Subcutaneous abdominal adipose tissue (tissue), 5 donors: ENCODE measurements at regions not wholly inside any gene's neighbourhood (a gene's known extent, or its start where the extent isn't known, plus 50 kb on each side); places are given as distances from the start of the nearest gene placed in this dataset.

Experiments
- H3K27ac ChIP-seq: one replicate; pipeline ENCODE4 v1.7.0; 2013; ENCODE audit warnings: low read depth, mild to moderate bottlenecking, inconsistent platforms, low read length, moderate library complexity
- H3K27me3 ChIP-seq, 5 donors: one replicate each; pipeline ENCODE4 v1.7.0; 2013; ENCODE audit warnings: low read length in 5 of 5, inconsistent platforms in 1 of 5; ENCODE audit not compliant: control insufficient read depth in 5 of 5, insufficient read depth in 4 of 5
- H3K36me3 ChIP-seq, 5 donors: one replicate each; pipeline ENCODE4 v1.7.0; 2013; ENCODE audit warnings: low read length in 5 of 5; ENCODE audit not compliant: control insufficient read depth in 5 of 5, insufficient read depth in 5 of 5
- H3K4me1 ChIP-seq, 5 donors: one replicate each; pipeline ENCODE4 v1.7.0; 2013; ENCODE audit warnings: low read length in 5 of 5, mild to moderate bottlenecking in 3 of 5, moderate library complexity in 1 of 5; ENCODE audit not compliant: control insufficient read depth in 5 of 5, insufficient read depth in 5 of 5
- H3K4me3 ChIP-seq, 5 donors: one replicate each; pipeline ENCODE4 v1.7.0; 2013; ENCODE audit warnings: low read length in 5 of 5, low read depth in 1 of 5
- H3K9ac ChIP-seq, 5 donors: one replicate each; pipeline ENCODE4 v1.7.0; 2013; ENCODE audit warnings: low read length in 5 of 5, mild to moderate bottlenecking in 4 of 5, moderate library complexity in 3 of 5
- H3K9me3 ChIP-seq, 5 donors: one replicate each; pipeline ENCODE4 v1.7.0; 2013; ENCODE audit warnings: low read length in 5 of 5; ENCODE audit not compliant: control insufficient read depth in 5 of 5
- donor health status: healthy.
- donor health status: healthy.
- donor health status: healthy.
- donor health status: healthy.
- donor health status: healthy.

DNA sequence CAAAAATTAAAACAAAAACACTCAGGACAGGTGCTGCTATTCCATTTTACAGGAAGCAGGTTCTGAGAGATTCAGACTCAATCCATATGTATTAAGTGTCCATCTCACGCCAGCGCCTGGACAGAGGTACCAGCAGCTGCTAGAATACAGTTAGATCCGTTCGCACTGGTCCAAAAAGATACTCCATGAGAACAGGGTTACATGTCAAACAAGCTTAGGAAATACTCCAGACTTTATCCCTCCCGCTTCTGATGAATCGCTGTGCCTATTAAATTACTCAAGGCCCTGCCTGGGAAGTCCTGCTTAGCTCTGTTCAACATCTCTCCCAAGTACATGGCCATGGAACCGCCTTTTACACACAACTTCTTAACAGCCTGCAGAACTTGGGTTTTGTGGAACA is 50.2 kb upstream of the SLC35C1 start:
- Histone ChIP-seq H3K9ac (no peak overlapping the region), H3K27me3 (peaks cover 17 to 41% (median 30%) of the 10 kb centered on the region in 5 donors), H3K27ac (no peak overlapping the region), H3K36me3 (no peaks in the 10 kb centered on the region), H3K4me1 (no peaks in the 10 kb centered on the region), H3K4me3 (no peak overlapping the region), H3K9me3 (no peaks in the 10 kb centered on the region)

DNA sequence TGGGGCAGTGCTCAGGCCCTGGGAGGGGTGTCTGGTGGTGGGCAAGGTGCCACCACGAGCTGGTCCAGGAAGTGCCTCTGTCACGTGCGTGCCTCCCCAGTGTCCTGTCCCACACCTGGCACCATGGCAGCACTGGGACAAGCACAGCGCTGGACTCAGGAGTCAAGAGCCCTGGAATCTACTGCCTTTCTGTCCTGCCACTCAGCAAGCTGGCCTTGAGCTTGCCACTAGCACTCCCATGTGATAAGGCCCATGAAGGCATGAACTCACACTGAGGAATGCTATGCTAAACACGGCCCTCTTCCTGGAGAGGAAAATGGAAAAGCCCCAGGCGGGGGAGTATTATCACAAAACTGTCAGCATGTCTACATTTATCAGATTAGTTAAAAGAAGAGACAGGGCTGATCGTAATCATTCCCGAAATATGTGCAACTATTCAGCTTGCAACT is 50.7 kb upstream of the SLC35C1 start:
- no peak overlapping the region for H3K9ac ChIP-seq

DNA sequence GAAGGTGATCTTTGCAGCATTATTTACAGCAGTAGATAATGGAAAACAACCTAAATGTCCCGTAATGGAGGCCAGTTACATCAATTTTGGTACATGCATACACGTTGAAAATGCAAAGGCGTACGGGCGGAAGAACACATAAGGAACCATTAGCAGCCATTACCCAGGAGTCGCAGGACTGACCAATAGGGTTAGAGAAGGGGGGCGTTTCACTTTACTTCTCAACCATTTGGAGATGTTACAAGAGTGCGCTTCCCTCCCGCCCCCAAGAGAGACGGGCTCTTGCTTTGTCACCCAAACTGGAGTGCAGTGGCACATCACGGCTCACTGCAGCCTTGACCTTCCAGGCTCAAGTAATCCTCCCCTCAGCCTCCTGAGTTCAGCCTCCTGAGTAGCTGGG is 52.8 kb upstream of the SLC35C1 start:
- Histone ChIP-seq H3K27ac (no peak overlapping the region), H3K9ac (no peak overlapping the region), H3K27me3 (peaks cover 17 to 41% (median 30%) of the 10 kb centered on the region in 5 donors), H3K9me3 (no peaks in the 10 kb centered on the region), H3K4me1 (no peaks in the 10 kb centered on the region), H3K36me3 (no peaks in the 10 kb centered on the region), H3K4me3 (no peak overlapping the region)

More for the DNA sequence above, 50.7 kb upstream of the SLC35C1 start:
- H3K4me3 ChIP-seq, result no peak overlapping the region
- no peaks in the 10 kb centered on the region for H3K9me3 ChIP-seq
- H3K27me3 ChIP-seq, result peaks cover 17 to 41% (median 30%) of the 10 kb centered on the region in 5 donors
- H3K4me1 ChIP-seq, result no peaks in the 10 kb centered on the region
- no peak overlapping the region for H3K27ac ChIP-seq
- H3K36me3 ChIP-seq, result no peaks in the 10 kb centered on the region

DNA sequence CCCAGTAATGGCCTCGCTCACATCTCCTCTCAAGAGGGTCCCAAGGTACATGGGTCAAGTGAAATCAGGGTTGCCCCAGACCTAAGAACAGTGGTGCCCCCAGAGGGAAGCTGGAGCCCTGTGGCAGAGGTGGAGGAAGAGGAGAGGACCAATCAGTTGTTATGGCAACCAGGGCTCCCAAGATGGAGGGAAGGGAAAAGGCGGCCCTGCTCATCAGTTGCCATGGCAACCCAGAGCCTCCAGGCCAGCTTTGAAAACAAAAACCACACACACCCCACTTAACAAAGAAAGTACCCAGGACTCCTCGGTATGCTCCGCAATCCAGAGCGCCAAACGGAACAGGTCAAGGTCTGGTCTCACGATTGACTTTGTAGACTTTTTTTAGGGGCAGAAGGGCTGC is 53.5 kb upstream of the SLC35C1 start:
- H3K4me1 ChIP-seq, result no peaks in the 10 kb centered on the region

DNA sequence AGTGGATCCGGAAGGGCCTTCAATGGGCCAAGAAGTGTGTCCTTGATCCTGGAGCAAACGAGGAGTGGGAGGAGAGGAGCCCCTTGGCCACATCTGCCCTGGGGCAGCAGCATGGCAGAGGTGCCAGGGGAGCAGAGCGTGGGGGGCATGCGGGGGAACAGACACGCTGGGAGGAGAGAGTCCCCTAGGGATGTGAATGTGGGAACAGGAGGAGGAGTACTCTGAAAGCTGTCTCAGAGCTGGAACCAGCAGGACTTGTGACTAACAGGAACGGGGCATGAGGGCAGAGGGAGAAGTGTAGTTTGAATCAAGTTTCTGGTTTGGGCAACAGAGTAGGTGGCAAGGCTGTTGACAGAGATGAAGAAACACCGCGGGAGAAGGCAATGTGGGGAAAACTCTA is 54.5 kb upstream of the SLC35C1 start:
- no peak overlapping the region for H3K27ac ChIP-seq
- no peaks in the 10 kb centered on the region for H3K9me3 ChIP-seq
- no peaks in the 10 kb centered on the region for H3K4me1 ChIP-seq
- H3K9ac ChIP-seq, result no peak overlapping the region
- H3K4me3 ChIP-seq, result no peak overlapping the region
- H3K27me3 ChIP-seq, result peaks cover 12 to 30% (median 20%) of the 10 kb centered on the region in 5 donors
- no peaks in the 10 kb centered on the region for H3K36me3 ChIP-seq

More for the DNA sequence above, 53.5 kb upstream of the SLC35C1 start:
- peaks cover 17 to 40% (median 30%) of the 10 kb centered on the region in 5 donors for H3K27me3 ChIP-seq
- H3K4me3 ChIP-seq, result no peak overlapping the region
- H3K9ac ChIP-seq, result no peak overlapping the region
- H3K36me3 ChIP-seq, result no peaks in the 10 kb centered on the region
- H3K27ac ChIP-seq, result no peak overlapping the region
- no peaks in the 10 kb centered on the region for H3K9me3 ChIP-seq

DNA sequence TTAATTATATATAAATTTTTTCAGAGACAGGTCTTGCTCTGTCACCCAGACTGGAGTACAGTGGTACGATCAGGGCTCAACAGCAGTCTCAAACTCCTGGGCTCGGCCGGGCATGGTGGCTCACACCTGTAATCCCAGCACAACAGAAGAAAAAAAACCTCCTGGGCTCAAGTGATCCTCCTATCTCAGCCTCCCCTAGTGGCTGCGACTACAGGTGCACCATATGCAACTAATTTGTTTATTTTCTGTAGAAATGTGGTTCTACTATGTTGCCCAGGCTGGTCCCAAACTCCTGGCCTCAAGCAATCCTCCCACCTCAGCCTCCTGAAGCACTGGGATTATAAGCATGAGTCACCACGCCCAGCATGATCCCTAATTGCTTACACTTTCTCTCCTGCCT is 56.1 kb upstream of the SLC35C1 start:
- Histone ChIP-seq H3K27me3 (peaks cover 7 to 21% (median 10%) of the 10 kb centered on the region in 5 donors), H3K36me3 (no peaks in the 10 kb centered on the region), H3K9ac (no peak overlapping the region), H3K4me3 (no peak overlapping the region), H3K27ac (no peak overlapping the region), H3K9me3 (no peaks in the 10 kb centered on the region), H3K4me1 (no peaks in the 10 kb centered on the region)

DNA sequence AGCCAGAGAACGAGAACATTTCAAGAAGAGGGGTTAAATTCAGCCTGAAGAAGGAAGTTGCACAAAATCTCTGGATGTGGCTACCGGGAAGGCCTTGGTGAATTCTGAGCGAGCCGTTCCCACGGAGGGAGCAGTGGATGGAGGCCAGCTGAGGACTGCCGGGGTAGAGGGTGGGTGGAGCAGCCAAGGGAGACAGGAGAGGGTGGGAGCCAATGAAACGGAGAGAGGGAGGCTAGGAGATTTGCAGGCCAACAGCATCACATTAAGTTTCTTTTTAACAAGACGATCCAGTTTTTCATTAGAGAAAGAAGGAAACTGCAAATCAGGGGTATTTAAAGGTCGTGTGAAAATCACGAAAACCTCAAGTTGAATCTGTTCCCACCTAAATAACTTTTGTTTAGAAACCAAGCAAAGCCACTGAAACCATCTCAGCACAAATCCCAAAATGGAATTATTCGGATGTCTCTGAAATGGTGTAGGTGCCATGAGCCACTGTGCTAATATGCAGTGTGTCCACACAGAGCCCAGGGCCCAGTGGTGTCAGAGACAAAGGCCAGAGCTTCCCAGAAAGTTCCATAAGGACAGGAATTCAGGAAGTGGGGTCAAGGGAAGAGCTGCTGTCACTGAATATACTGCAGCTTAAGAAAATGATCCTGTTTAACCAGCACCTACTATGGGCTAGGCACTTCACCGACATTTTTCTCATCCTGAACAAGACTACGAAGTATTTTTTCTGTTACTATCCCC is 59.7 kb upstream of the SLC35C1 start:
- H3K9me3 ChIP-seq, result no peaks in the 10 kb centered on the region
- H3K27me3 ChIP-seq, result peaks cover 0 to 2% (median 1%) of the 10 kb centered on the region in 5 donors
- no peak overlapping the region for H3K4me3 ChIP-seq
- no peak overlapping the region for H3K27ac ChIP-seq
- H3K36me3 ChIP-seq, result no peaks in the 10 kb centered on the region
- H3K9ac ChIP-seq, result peak overlapping the region in 1 of 5 donors; percentile 26
- no peaks in the 10 kb centered on the region for H3K4me1 ChIP-seq

DNA sequence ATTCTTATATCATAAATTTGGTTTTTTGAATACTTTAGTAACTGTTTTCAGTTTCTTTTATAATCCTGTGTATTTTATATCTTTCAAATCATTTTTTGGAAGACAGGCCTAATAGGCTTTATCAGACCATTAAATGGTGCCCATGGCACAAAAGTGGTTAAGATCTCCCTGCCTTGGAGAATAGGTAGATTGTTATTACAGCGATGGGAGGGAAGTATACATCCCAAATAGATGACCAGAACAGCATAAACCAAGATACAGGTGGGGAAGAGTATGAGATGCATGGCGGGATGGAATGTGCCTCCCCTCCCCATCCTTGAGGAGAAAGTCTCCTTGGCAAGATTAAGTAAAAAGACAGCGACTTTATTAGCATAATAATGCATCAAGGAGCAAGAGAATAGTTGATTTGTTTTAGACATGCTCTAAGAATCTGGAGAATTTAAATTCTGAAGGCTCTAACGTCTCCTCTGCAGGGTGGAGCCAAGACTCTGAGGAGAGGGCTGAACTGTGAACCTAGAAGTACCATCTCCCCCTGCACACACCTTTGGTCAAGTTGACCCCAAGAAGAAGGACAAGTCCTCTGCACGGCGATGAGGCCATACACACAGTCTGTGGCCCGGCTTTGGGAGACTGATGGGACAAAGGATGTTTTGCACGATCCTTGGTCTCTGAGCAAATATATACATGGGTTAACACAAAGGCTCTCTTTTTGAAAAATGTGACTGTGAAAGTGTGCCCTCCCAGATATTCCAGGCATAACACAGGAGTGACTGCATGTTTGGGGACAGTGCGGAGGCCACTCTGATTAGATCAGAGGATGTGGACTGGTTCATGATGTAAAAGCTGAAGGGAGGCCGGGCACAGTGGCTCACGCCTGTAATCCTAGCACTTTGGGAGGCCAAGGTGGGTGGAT is 61.1 kb upstream of the SLC35C1 start:
- Histone ChIP-seq H3K36me3 (no peaks in the 10 kb centered on the region), H3K27ac (no peak overlapping the region), H3K27me3 (peaks cover 0 to 2% (median 0%) of the 10 kb centered on the region in 5 donors), H3K9ac (no peak overlapping the region), H3K4me3 (no peak overlapping the region), H3K4me1 (no peaks in the 10 kb centered on the region), H3K9me3 (no peaks in the 10 kb centered on the region)

DNA sequence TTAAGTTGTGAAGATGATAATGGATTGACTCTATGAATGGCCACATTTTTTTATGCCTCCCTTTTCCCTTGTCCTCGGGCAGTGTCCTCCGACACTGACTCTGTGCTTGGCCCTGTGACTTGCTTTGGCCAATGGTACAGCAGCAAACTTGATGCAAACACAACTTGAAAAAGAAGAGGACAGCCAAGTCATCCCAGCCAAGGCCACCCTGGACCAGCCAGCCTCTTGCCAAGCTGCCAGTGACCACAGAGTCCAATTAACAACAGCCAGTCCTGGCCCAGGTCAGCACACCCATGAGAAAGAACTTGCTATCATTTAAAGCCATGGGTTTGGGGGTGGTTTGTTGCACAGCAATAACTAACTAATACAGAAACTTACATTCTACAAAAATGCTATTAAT is 63.4 kb upstream of the SLC35C1 start:
- Histone ChIP-seq H3K9ac (no peak overlapping the region), H3K36me3 (no peaks in the 10 kb centered on the region), H3K27me3 (peaks cover 0 to 2% (median 0%) of the 10 kb centered on the region in 5 donors), H3K4me3 (no peak overlapping the region), H3K4me1 (peaks cover 0 to 2% (median under 1%) of the 10 kb centered on the region in 5 donors), H3K27ac (no peak overlapping the region), H3K9me3 (no peaks in the 10 kb centered on the region)

DNA sequence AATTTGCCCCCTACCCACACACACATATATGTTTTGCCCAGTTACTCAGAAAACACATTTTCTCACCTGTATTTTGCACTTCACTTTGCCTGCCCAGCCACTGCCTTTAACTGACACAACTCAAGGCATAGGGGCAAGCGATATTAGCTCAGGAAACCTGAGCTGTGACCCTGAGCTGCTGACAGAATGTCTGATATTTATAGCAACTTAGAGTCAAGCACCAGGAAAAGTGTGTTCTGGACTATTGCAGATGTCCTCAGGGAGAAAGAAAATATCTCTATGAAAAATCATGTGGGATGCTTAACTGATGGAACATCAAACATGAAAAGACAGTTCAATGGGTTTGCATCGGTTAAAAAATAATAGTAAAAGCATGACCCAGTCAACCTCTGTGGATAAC is 63.9 kb upstream of the SLC35C1 start:
- no peak overlapping the region for H3K27ac ChIP-seq
- peaks cover 0 to 2% (median 0%) of the 10 kb centered on the region in 5 donors for H3K27me3 ChIP-seq
- no peak overlapping the region for H3K9ac ChIP-seq
- H3K9me3 ChIP-seq, result no peaks in the 10 kb centered on the region
- H3K36me3 ChIP-seq, result no peaks in the 10 kb centered on the region
- H3K4me3 ChIP-seq, result no peak overlapping the region
- peaks cover 0 to 6% (median 4%) of the 10 kb centered on the region in 5 donors for H3K4me1 ChIP-seq
